SKM-1 (cell line): ENCODE measurements at regions not wholly inside any gene's neighbourhood (a gene's known extent, or its start where the extent isn't known, plus 50 kb on each side); places are given as distances from the start of the nearest gene placed in this dataset.

ENCODE experiments used
- DNase-seq: peaks from one replicate; lab custom pipeline; 2025; ENCODE audit not compliant: unreplicated experiment; lab: John Stamatoyannopoulos, UW

- DNase-seq, result no peak
These were observed 155.9 kb downstream of the BARHL2 start for GRCh38 chr1:90561103-90561783.

GRCh38 chr1:90558754-90559378 is 158.2 kb downstream of the BARHL2 start:
- DNase-seq, result no peak

GRCh38 chr1:90558126-90558525 is 159.0 kb downstream of the BARHL2 start:
- no peak for DNase-seq

GRCh38 chr1:90557706-90558105 is 159.4 kb downstream of the BARHL2 start:
- no peak for DNase-seq

GRCh38 chr1:90550626-90551406 is 166.3 kb downstream of the BARHL2 start:
- DNase-seq, result no peak

- no peak for DNase-seq
These were observed 172.7 kb downstream of the BARHL2 start for GRCh38 chr1:90544356-90544755.

- DNase-seq, result no peak
These were observed 179.3 kb downstream of the BARHL2 start for GRCh38 chr1:90537606-90538362.

- DNase-seq, result no peak
These were observed 182.3 kb downstream of the BARHL2 start for GRCh38 chr1:90534663-90535295.

GRCh38 chr1:90534116-90534515 is 183.0 kb downstream of the BARHL2 start:
- no peak for DNase-seq

- DNase-seq, result no peak
These were observed 190.1 kb downstream of the BARHL2 start for GRCh38 chr1:90526954-90527353.

GRCh38 chr1:90522432-90522831 is 194.7 kb downstream of the BARHL2 start:
- DNase-seq, result no peak

GRCh38 chr1:90513956-90514355 is 203.1 kb downstream of the BARHL2 start:
- DNase-seq, result no peak

GRCh38 chr1:90512441-90512840 is 204.7 kb downstream of the BARHL2 start:
- DNase-seq, result no peak

- DNase-seq, result no peak
These were observed 207.0 kb downstream of the BARHL2 start for GRCh38 chr1:90510143-90510542.

- DNase-seq, result no peak
These were observed 207.7 kb downstream of the BARHL2 start for GRCh38 chr1:90509225-90510048.

- DNase-seq, result no peak
These were observed 208.5 kb downstream of the BARHL2 start for GRCh38 chr1:90508376-90509167.

GRCh38 chr1:90507173-90507572 is 209.9 kb downstream of the BARHL2 start:
- no peak for DNase-seq

GRCh38 chr1:90505806-90506205 is 211.3 kb downstream of the BARHL2 start:
- DNase-seq, result no peak

- no peak for DNase-seq
These were observed 212.6 kb downstream of the BARHL2 start for GRCh38 chr1:90504509-90504908.
